Activated T-cell treated with anti-CD3 and anti-CD28 coated beads, Interleukin-2, amount 50 U/mL, for 4 hours (primary cell): ENCODE measurements at regions not wholly inside any gene's neighbourhood (a gene's known extent, or its start where the extent isn't known, plus 50 kb on each side); places are given as distances from the start of the nearest gene placed in this dataset.

ENCODE experiments used
- ATAC-seq, 2 donors: fragments of 200-7000 bp; cut with Tn5 transposase; one replicate each; pipeline ENCODE4 v1.10.0; 2021
- DNase-seq: peaks from one replicate; pipeline ENCODE4 v3.0.0-alpha.2; 2020
- H3K27me3 Mint-ChIP-seq: one replicate; pipeline ENCODE4 v1.8.0; 2021; ENCODE audit warnings: low read depth, mixed read lengths
- H3K36me3 Mint-ChIP-seq: one replicate; pipeline ENCODE4 v1.8.0; 2022; ENCODE audit warnings: mixed read lengths; ENCODE audit not compliant: insufficient read depth
- H3K4me1 Mint-ChIP-seq: one replicate; pipeline ENCODE4 v1.8.0; 2021; ENCODE audit warnings: low read depth, mixed read lengths
- H3K4me3 Mint-ChIP-seq: one replicate; pipeline ENCODE4 v1.8.0; 2021; ENCODE audit warnings: mild to moderate bottlenecking, moderate library complexity, mixed read lengths
- H3K9me3 Mint-ChIP-seq: one replicate; pipeline ENCODE4 v1.8.0; 2021; ENCODE audit warnings: mixed read lengths

GRCh38 chr1:59177756-59178155 is 119.1 kb upstream of the FGGY start:
- DNase-seq (no peak), ATAC-seq (no peak)
- Mint-ChIP-seq H3K36me3 (no peaks in the 10 kb centered on the region), H3K4me1 (no peaks in the 10 kb centered on the region), H3K27me3 (no peaks in the 10 kb centered on the region), H3K9me3 (no peaks in the 10 kb centered on the region), H3K4me3 (no peak overlapping the region)

GRCh38 chr1:59178339-59179187 is 118.3 kb upstream of the FGGY start:
- H3K9me3 Mint-ChIP-seq, result no peaks in the 10 kb centered on the region
- no peaks in the 10 kb centered on the region for H3K27me3 Mint-ChIP-seq
- no peak overlapping the region for H3K4me3 Mint-ChIP-seq
- ATAC-seq, result no peak
- no peak for DNase-seq
- H3K36me3 Mint-ChIP-seq, result no peaks in the 10 kb centered on the region
- H3K4me1 Mint-ChIP-seq, result no peaks in the 10 kb centered on the region

- no peaks in the 10 kb centered on the region for H3K36me3 Mint-ChIP-seq
- no peak overlapping the region for H3K4me3 Mint-ChIP-seq
- H3K27me3 Mint-ChIP-seq, result no peaks in the 10 kb centered on the region
- no peaks in the 10 kb centered on the region for H3K9me3 Mint-ChIP-seq
- ATAC-seq (no peak), DNase-seq (no peak)
- H3K4me1 Mint-ChIP-seq, result no peaks in the 10 kb centered on the region
These were observed 117.2 kb upstream of the FGGY start for GRCh38 chr1:59179673-59180072.

GRCh38 chr1:59180735-59181134 is 116.2 kb upstream of the FGGY start:
- H3K4me1 Mint-ChIP-seq, result no peaks in the 10 kb centered on the region
- no peaks in the 10 kb centered on the region for H3K27me3 Mint-ChIP-seq
- ATAC-seq (no peak), DNase-seq (no peak)
- no peaks in the 10 kb centered on the region for H3K36me3 Mint-ChIP-seq
- no peak overlapping the region for H3K4me3 Mint-ChIP-seq
- no peaks in the 10 kb centered on the region for H3K9me3 Mint-ChIP-seq

GRCh38 chr1:59183749-59184317 is 113.1 kb upstream of the FGGY start:
- no peaks in the 10 kb centered on the region for H3K36me3 Mint-ChIP-seq
- no peaks in the 10 kb centered on the region for H3K27me3 Mint-ChIP-seq
- H3K4me3 Mint-ChIP-seq, result no peak overlapping the region
- H3K4me1 Mint-ChIP-seq, result no peaks in the 10 kb centered on the region
- ATAC-seq (no peak), DNase-seq (no peak)
- H3K9me3 Mint-ChIP-seq, result no peaks in the 10 kb centered on the region

GRCh38 chr1:59184365-59184905 is 112.5 kb upstream of the FGGY start:
- ATAC-seq (no peak), DNase-seq (no peak)
- Mint-ChIP-seq H3K4me1 (no peaks in the 10 kb centered on the region), H3K27me3 (no peaks in the 10 kb centered on the region), H3K9me3 (no peaks in the 10 kb centered on the region), H3K36me3 (no peaks in the 10 kb centered on the region), H3K4me3 (no peak overlapping the region)

- H3K9me3 Mint-ChIP-seq, result no peaks in the 10 kb centered on the region
- no peaks in the 10 kb centered on the region for H3K36me3 Mint-ChIP-seq
- no peaks in the 10 kb centered on the region for H3K4me1 Mint-ChIP-seq
- H3K27me3 Mint-ChIP-seq, result peaks cover 2% of the 10 kb centered on the region
- no peak overlapping the region for H3K4me3 Mint-ChIP-seq
- no peak for DNase-seq
- no peak for ATAC-seq
These were observed 111.6 kb upstream of the FGGY start for GRCh38 chr1:59185163-59185860.

GRCh38 chr1:59186656-59187055 is 110.2 kb upstream of the FGGY start:
- ATAC-seq (no peak), DNase-seq (no peak)
- Mint-ChIP-seq H3K36me3 (no peaks in the 10 kb centered on the region), H3K4me3 (no peak overlapping the region), H3K4me1 (no peaks in the 10 kb centered on the region), H3K27me3 (peaks cover 2% of the 10 kb centered on the region), H3K9me3 (no peaks in the 10 kb centered on the region)

GRCh38 chr1:59188413-59189213 is 108.3 kb upstream of the FGGY start:
- H3K4me3 Mint-ChIP-seq, result no peak overlapping the region
- ATAC-seq (no peak), DNase-seq (no peak)
- peaks cover 2% of the 10 kb centered on the region for H3K27me3 Mint-ChIP-seq
- H3K4me1 Mint-ChIP-seq, result no peaks in the 10 kb centered on the region
- no peaks in the 10 kb centered on the region for H3K36me3 Mint-ChIP-seq
- H3K9me3 Mint-ChIP-seq, result no peaks in the 10 kb centered on the region

GRCh38 chr1:59193443-59194093 is 103.3 kb upstream of the FGGY start:
- Mint-ChIP-seq H3K4me3 (no peak overlapping the region), H3K27me3 (peaks cover 2% of the 10 kb centered on the region)
- no peak for ATAC-seq

GRCh38 chr1:59194621-59195020 is 102.3 kb upstream of the FGGY start:
- no peak for ATAC-seq
- no peaks in the 10 kb centered on the region for H3K4me1 Mint-ChIP-seq
- H3K9me3 Mint-ChIP-seq, result no peaks in the 10 kb centered on the region
- H3K4me3 Mint-ChIP-seq, result no peak overlapping the region
- no peaks in the 10 kb centered on the region for H3K36me3 Mint-ChIP-seq
- H3K27me3 Mint-ChIP-seq, result peaks cover 6% of the 10 kb centered on the region
- no peak for DNase-seq

More at GRCh38 chr1:59193443-59194093, 103.3 kb upstream of the FGGY start:
- H3K4me1 Mint-ChIP-seq, result no peaks in the 10 kb centered on the region
- no peaks in the 10 kb centered on the region for H3K9me3 Mint-ChIP-seq
- DNase-seq, result no peak
- H3K36me3 Mint-ChIP-seq, result no peaks in the 10 kb centered on the region

GRCh38 chr1:59195151-59195550 is 101.7 kb upstream of the FGGY start:
- DNase-seq (no peak), ATAC-seq (no peak)
- H3K9me3 Mint-ChIP-seq, result no peaks in the 10 kb centered on the region
- H3K27me3 Mint-ChIP-seq, result peaks cover 3% of the 10 kb centered on the region
- no peaks in the 10 kb centered on the region for H3K36me3 Mint-ChIP-seq
- no peak overlapping the region for H3K4me3 Mint-ChIP-seq
- H3K4me1 Mint-ChIP-seq, result no peaks in the 10 kb centered on the region

GRCh38 chr1:59198564-59198963 is 98.3 kb upstream of the FGGY start:
- Mint-ChIP-seq H3K36me3 (no peaks in the 10 kb centered on the region), H3K9me3 (no peaks in the 10 kb centered on the region), H3K27me3 (peaks cover 6% of the 10 kb centered on the region), H3K4me3 (no peak overlapping the region), H3K4me1 (no peaks in the 10 kb centered on the region)
- DNase-seq (no peak), ATAC-seq (no peak)

- DNase-seq (no peak), ATAC-seq (no peak)
- no peaks in the 10 kb centered on the region for H3K36me3 Mint-ChIP-seq
- H3K9me3 Mint-ChIP-seq, result no peaks in the 10 kb centered on the region
- no peaks in the 10 kb centered on the region for H3K4me1 Mint-ChIP-seq
- no peak overlapping the region for H3K4me3 Mint-ChIP-seq
- H3K27me3 Mint-ChIP-seq, result peaks cover 9% of the 10 kb centered on the region
These were observed 97.7 kb upstream of the FGGY start for GRCh38 chr1:59199147-59199546.
